ENCODE measurements at regions not wholly inside any gene's neighbourhood (a gene's known extent, or its start where the extent isn't known, plus 50 kb on each side); places are given as distances from the start of the nearest gene placed in this dataset.
A peak's percentile ranks its signal among the peaks of the same experiment; 100 is the strongest.

DNA sequence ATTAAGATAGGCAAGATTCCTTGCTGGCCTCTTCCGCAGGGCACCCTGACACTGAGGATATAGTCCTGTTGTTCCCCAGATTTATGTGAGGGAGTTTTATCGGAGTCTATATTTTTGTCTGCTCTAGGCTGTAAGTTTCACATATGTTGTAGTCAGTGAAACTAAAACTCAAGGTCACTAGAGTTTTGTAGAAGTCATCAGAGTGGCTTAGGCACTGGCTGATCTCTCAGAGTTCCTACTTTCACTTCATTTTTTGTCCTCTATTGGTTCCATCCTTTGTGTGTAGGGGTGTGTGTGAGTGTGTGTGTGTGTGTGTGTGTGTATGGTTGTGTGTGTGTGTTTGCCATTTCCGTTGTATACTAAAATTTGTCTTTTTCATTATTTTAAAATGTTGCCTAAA lies 577.5 kb downstream of the IQCM start:
- no peaks in the 10 kb centered on the region for H3K4me1 ChIP-seq (ENCODE audit: control insufficient read depth in 1 of 2, insufficient read depth in 2 of 2, low read depth in 1 of 2, low read length in 1 of 2)
- H3K4me3 ChIP-seq (ENCODE audit: low read depth in 2 of 2, low read length in 1 of 2): no peak overlapping the region; a peak in 1 of 4 replicates
- no peak overlapping the region for H3K9ac ChIP-seq
- no peak for TF ChIP-seq RFX5 (IDR thresholded peaks at IDR 0.05; ENCODE audit: low read length)
- no peak for TF ChIP-seq MXI1 (IDR thresholded peaks at IDR 0.05; ENCODE audit: low read depth, low read length)
- TF ChIP-seq ELF1 (IDR thresholded peaks at IDR 0.05): no peak
- TF ChIP-seq, protein P1, sequence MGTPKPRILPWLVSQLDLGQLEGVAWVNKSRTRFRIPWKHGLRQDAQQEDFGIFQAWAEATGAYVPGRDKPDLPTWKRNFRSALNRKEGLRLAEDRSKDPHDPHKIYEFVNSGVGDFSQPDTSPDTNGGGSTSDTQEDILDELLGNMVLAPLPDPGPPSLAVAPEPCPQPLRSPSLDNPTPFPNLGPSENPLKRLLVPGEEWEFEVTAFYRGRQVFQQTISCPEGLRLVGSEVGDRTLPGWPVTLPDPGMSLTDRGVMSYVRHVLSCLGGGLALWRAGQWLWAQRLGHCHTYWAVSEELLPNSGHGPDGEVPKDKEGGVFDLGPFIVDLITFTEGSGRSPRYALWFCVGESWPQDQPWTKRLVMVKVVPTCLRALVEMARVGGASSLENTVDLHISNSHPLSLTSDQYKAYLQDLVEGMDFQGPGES (IDR thresholded peaks at IDR 0.05; ENCODE audit: low read depth, low read length): no peak
- TF ChIP-seq, protein P2, sequence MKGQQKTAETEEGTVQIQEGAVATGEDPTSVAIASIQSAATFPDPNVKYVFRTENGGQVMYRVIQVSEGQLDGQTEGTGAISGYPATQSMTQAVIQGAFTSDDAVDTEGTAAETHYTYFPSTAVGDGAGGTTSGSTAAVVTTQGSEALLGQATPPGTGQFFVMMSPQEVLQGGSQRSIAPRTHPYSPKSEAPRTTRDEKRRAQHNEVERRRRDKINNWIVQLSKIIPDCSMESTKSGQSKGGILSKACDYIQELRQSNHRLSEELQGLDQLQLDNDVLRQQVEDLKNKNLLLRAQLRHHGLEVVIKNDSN (IDR thresholded peaks at IDR 0.05; ENCODE audit: borderline replicate concordance, low read depth): no peak
- no peak for TF ChIP-seq JUND (IDR thresholded peaks at IDR 0.05)
- no peak for TF ChIP-seq YY1 (IDR thresholded peaks at IDR 0.05; ENCODE audit: low read depth)
- no peak for TF ChIP-seq FOXM1 (IDR thresholded peaks at IDR 0.05; ENCODE audit: low read depth)
- H3K9me2 ChIP-seq: no peaks in the 10 kb centered on the region
- no peaks in the 10 kb centered on the region for H3K79me2 ChIP-seq (ENCODE audit: insufficient read depth)
- H3K27me3 ChIP-seq (ENCODE audit: insufficient read depth): no peaks in the 10 kb centered on the region
- ChIA-PET POLR2A (no interaction called here), CTCF (no interaction called here)
- no peak overlapping the region for H2AFZ ChIP-seq (ENCODE audit: low read depth)
- no peaks in the 10 kb centered on the region for H3K9me3 ChIP-seq
- no peak overlapping the region for H3K27ac ChIP-seq (ENCODE audit: low read depth in 2 of 2, low read length in 1 of 2)
- H3F3A ChIP-seq (replicated peaks; ENCODE audit: insufficient read depth): no peaks in the 10 kb centered on the region
- WGBS (ENCODE audit: low lambda C conversion rate): 22% methylated on average over 3 of the region's 3 CpGs
- DNase-seq: no peak
- H3K36me3 ChIP-seq (replicated peaks in 1 of 2; ENCODE audit: control insufficient read depth in 1 of 2, insufficient read depth in 2 of 2, low read length in 1 of 2): no peaks in the 10 kb centered on the region
- H3K4me2 ChIP-seq: peak overlapping the region; percentile 8; the same call in 1 of the 2 replicates
- H4K20me1 ChIP-seq (ENCODE audit: insufficient read depth): no peaks in the 10 kb centered on the region

DNA sequence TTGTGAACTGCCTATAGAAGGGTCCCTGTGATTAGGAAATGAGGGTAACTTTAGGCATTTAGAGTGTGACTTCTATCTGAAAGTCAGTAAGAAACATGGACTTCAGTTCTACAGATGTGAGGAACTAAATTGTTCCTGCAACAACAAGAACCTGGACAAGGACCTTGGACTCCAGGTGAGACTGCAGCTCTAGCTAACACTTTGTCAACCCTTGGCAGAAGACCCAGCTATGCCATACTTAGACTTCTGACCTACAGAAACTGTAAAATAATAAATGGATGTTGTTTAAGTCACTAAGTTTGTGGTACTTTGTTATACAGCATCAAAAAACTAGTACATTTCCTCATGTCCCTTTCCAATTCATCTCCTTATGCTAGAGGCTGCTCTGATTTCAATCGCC lies 580.8 kb downstream of the IQCM start:
- WGBS (ENCODE audit: low lambda C conversion rate): 18% methylated on average over 1 of the region's 1 CpG

More for the DNA sequence above, 580.8 kb downstream of the IQCM start:
- Histone ChIP-seq H3F3A (replicated peaks; ENCODE audit: insufficient read depth) (no peaks in the 10 kb centered on the region), H4K20me1 (ENCODE audit: insufficient read depth) (no peaks in the 10 kb centered on the region), H3K4me3 (ENCODE audit: low read depth in 2 of 2, low read length in 1 of 2) (no peak overlapping the region), H3K9me3 (no peaks in the 10 kb centered on the region), H3K4me1 (ENCODE audit: control insufficient read depth in 1 of 2, insufficient read depth in 2 of 2, low read depth in 1 of 2, low read length in 1 of 2) (no peaks in the 10 kb centered on the region), H3K27me3 (ENCODE audit: insufficient read depth) (no peaks in the 10 kb centered on the region), H3K4me2 (no peak overlapping the region), H3K9ac (no peak overlapping the region), H3K36me3 (replicated peaks in 1 of 2; ENCODE audit: control insufficient read depth in 1 of 2, insufficient read depth in 2 of 2, low read length in 1 of 2) (no peaks in the 10 kb centered on the region), H2AFZ (ENCODE audit: low read depth) (no peak overlapping the region), H3K27ac (ENCODE audit: low read depth in 2 of 2, low read length in 1 of 2) (no peak overlapping the region), H3K9me2 (no peaks in the 10 kb centered on the region), H3K79me2 (ENCODE audit: insufficient read depth) (no peaks in the 10 kb centered on the region)
- CTCF ChIA-PET: no interaction called here
- TF ChIP-seq FOXJ3 (CRISPR knock-in tag; IDR thresholded peaks at IDR 0.05) (no peak), TEAD4 (IDR thresholded peaks at IDR 0.05; ENCODE audit: borderline replicate concordance, insufficient read depth) (no peak), GABPA (IDR thresholded peaks at IDR 0.05; ENCODE audit: low read depth) (no peak), TCF12 (IDR thresholded peaks at IDR 0.05) (no peak), MEF2A (IDR thresholded peaks at IDR 0.05; ENCODE audit: borderline replicate concordance, low read depth) (no peak), RAD21 (IDR thresholded peaks at IDR 0.05; ENCODE audit: low read length) (no peak), CHD2 (IDR thresholded peaks at IDR 0.05; ENCODE audit: low read length, partially characterized antibody) (no peak), FOSL2 (IDR thresholded peaks at IDR 0.05; ENCODE audit: borderline replicate concordance, low read depth) (no peak), MXI1 (IDR thresholded peaks at IDR 0.05; ENCODE audit: low read depth, low read length) (no peak), FOXM1 (IDR thresholded peaks at IDR 0.05; ENCODE audit: low read depth) (no peak), RXRA (IDR thresholded peaks at IDR 0.05; ENCODE audit: borderline replicate concordance, low read depth) (no peak), POLR2AphosphoS5 (IDR thresholded peaks at IDR 0.05; ENCODE audit: low read depth, low read length) (no peak)
- TF ChIP-seq, protein P3, sequence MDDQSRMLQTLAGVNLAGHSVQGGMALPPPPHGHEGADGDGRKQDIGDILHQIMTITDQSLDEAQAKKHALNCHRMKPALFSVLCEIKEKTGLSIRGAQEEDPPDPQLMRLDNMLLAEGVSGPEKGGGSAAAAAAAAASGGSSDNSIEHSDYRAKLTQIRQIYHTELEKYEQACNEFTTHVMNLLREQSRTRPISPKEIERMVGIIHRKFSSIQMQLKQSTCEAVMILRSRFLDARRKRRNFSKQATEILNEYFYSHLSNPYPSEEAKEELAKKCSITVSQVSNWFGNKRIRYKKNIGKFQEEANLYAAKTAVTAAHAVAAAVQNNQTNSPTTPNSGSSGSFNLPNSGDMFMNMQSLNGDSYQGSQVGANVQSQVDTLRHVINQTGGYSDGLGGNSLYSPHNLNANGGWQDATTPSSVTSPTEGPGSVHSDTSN (IDR thresholded peaks at IDR 0.05): no peak
- TF ChIP-seq, protein P1 (IDR thresholded peaks at IDR 0.05; ENCODE audit: low read depth, low read length): no peak
- TF ChIP-seq, protein P2 (IDR thresholded peaks at IDR 0.05; ENCODE audit: borderline replicate concordance, low read depth): no peak
- TF ChIP-seq, protein P4, sequence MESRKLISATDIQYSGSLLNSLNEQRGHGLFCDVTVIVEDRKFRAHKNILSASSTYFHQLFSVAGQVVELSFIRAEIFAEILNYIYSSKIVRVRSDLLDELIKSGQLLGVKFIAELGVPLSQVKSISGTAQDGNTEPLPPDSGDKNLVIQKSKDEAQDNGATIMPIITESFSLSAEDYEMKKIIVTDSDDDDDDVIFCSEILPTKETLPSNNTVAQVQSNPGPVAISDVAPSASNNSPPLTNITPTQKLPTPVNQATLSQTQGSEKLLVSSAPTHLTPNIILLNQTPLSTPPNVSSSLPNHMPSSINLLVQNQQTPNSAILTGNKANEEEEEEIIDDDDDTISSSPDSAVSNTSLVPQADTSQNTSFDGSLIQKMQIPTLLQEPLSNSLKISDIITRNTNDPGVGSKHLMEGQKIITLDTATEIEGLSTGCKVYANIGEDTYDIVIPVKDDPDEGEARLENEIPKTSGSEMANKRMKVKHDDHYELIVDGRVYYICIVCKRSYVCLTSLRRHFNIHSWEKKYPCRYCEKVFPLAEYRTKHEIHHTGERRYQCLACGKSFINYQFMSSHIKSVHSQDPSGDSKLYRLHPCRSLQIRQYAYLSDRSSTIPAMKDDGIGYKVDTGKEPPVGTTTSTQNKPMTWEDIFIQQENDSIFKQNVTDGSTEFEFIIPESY (IDR thresholded peaks at IDR 0.05; ENCODE audit: borderline replicate concordance, low read depth): no peak
- TF ChIP-seq, protein P5, sequence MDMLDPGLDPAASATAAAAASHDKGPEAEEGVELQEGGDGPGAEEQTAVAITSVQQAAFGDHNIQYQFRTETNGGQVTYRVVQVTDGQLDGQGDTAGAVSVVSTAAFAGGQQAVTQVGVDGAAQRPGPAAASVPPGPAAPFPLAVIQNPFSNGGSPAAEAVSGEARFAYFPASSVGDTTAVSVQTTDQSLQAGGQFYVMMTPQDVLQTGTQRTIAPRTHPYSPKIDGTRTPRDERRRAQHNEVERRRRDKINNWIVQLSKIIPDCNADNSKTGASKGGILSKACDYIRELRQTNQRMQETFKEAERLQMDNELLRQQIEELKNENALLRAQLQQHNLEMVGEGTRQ (IDR thresholded peaks at IDR 0.05; ENCODE audit: borderline replicate concordance, low read depth, low read length): no peak
- POLR2A ChIA-PET: no interaction called here
- no peak for DNase-seq

Data from SK-N-SH (cell line).